ENCODE measurements at regions not wholly inside any gene's neighbourhood (a gene's known extent, or its start where the extent isn't known, plus 50 kb on each side); places are given as distances from the start of the nearest gene placed in this dataset.

- Histone ChIP-seq H3K36me3 (no peaks in the 10 kb centered on the region), H3K27ac (no peak overlapping the region), H3K27me3 (no peaks in the 10 kb centered on the region), H3K4me3 (no peak overlapping the region), H3K4me1 (no peaks in the 10 kb centered on the region), H3K9me3 (no peaks in the 10 kb centered on the region)
- ATAC-seq (no peak), FAIRE-seq (no peak), DNase-seq (no peak)
- intact Hi-C loops (cut with DNase I), result no loop called here
- TF ChIP-seq CTCF (IDR thresholded peaks at IDR 0.05), result no peak
- WGBS, 2 donors, result 47 to 54% methylated on average over 3 of the region's 3 CpGs
Observed at GRCh38 chr9:119829748-119830147, 460.5 kb upstream of the BRINP1 start.

GRCh38 chr9:119829186-119829585 is 460.0 kb upstream of the BRINP1 start:
- Histone ChIP-seq H3K36me3 (no peaks in the 10 kb centered on the region), H3K27me3 (no peaks in the 10 kb centered on the region), H3K27ac (no peak overlapping the region), H3K4me3 (no peak overlapping the region), H3K9me3 (no peaks in the 10 kb centered on the region), H3K4me1 (no peaks in the 10 kb centered on the region)
- intact Hi-C loops (cut with DNase I), result no loop called here
- WGBS, 2 donors, result 48 to 55% methylated on average over 2 of the region's 2 CpGs
- no peak for TF ChIP-seq CTCF (IDR thresholded peaks at IDR 0.05)
- FAIRE-seq, result no peak
- no peak for DNase-seq
- no peak for ATAC-seq

- no peak overlapping the region for H3K27ac ChIP-seq
- no peaks in the 10 kb centered on the region for H3K36me3 ChIP-seq
- DNase-seq (no peak), FAIRE-seq (no peak), ATAC-seq (no peak)
- intact Hi-C loops (cut with DNase I), result no loop called here
- H3K9me3 ChIP-seq, result no peaks in the 10 kb centered on the region
- 48 to 62% methylated on average over 4 of the region's 4 CpGs for WGBS, 2 donors
- H3K27me3 ChIP-seq, result no peaks in the 10 kb centered on the region
- TF ChIP-seq CTCF (IDR thresholded peaks at IDR 0.05), result no peak
- H3K4me1 ChIP-seq, result no peaks in the 10 kb centered on the region
- H3K4me3 ChIP-seq, result no peak overlapping the region
Observed at GRCh38 chr9:119827526-119827925, 458.3 kb upstream of the BRINP1 start.

GRCh38 chr9:119827126-119827525 is 457.9 kb upstream of the BRINP1 start:
- H3K27me3 ChIP-seq, result no peaks in the 10 kb centered on the region
- H3K36me3 ChIP-seq, result no peaks in the 10 kb centered on the region
- TF ChIP-seq CTCF (IDR thresholded peaks at IDR 0.05), result no peak
- no peak overlapping the region for H3K4me3 ChIP-seq
- DNase-seq (no peak), FAIRE-seq (no peak), ATAC-seq (no peak)
- no peaks in the 10 kb centered on the region for H3K9me3 ChIP-seq
- no peaks in the 10 kb centered on the region for H3K4me1 ChIP-seq
- WGBS, 2 donors, result 25 to 30% methylated on average over 4 of the region's 4 CpGs
- intact Hi-C loops (cut with DNase I), result no loop called here
- H3K27ac ChIP-seq, result no peak overlapping the region

GRCh38 chr9:119818726-119819435 is 449.6 kb upstream of the BRINP1 start:
- FAIRE-seq (no peak), DNase-seq (no peak), ATAC-seq (no peak)
- no peaks in the 10 kb centered on the region for H3K27me3 ChIP-seq
- H3K36me3 ChIP-seq, result no peaks in the 10 kb centered on the region
- H3K9me3 ChIP-seq, result no peaks in the 10 kb centered on the region
- 65 to 68% methylated on average over 5 of the region's 5 CpGs for WGBS, 2 donors
- TF ChIP-seq CTCF (IDR thresholded peaks at IDR 0.05), result no peak
- intact Hi-C loops (cut with DNase I), result no loop called here
- no peaks in the 10 kb centered on the region for H3K4me1 ChIP-seq
- H3K27ac ChIP-seq, result no peak overlapping the region
- no peak overlapping the region for H3K4me3 ChIP-seq
